PC-9 (cell line): ENCODE measurements at regions not wholly inside any gene's neighbourhood (a gene's known extent, or its start where the extent isn't known, plus 50 kb on each side); places are given as distances from the start of the nearest gene placed in this dataset.

Experiments
- BruUV-seq: library from RNA; stranded (reverse); fragments of 400-500 nt; replicated peaks from 2 replicates; lab custom pipeline; 2021; lab: Mats Ljungman, UMichigan
- CTCF ChIA-PET: fragments of 300-600 bp; sonication (Branson Sonifier 250); formaldehyde crosslinking; loops from one replicate; lab custom pipeline; 2022; ENCODE audit warnings: antibody characterized with exemption; lab: Charles Lee
- POLR2A ChIA-PET: fragments of 300-600 bp; sonication (Branson Sonifier 250); formaldehyde crosslinking; loops from one replicate; lab custom pipeline; 2022; ENCODE audit warnings: antibody characterized with exemption; ENCODE audit not compliant: unreplicated experiment; lab: Charles Lee
- DNase-seq, 2 experiments: peaks; one replicate each; pipeline versions ENCODE4 v3.0.0 to v3.0.0-alpha.2; 2015 to 2022; ENCODE audit warnings: mixed read lengths in 1 of 2
- H2AFZ ChIP-seq: fragments of 200-600 bp; sonication (generic); 2 replicates; pipeline ENCODE4 v1.8.1; 2017; ENCODE audit warnings: antibody characterized with exemption
- H3F3A ChIP-seq: fragments of 200-600 bp; sonication (generic); 2 replicates; pipeline ENCODE4 v1.8.1; 2017; ENCODE audit warnings: antibody characterized with exemption, mild to moderate bottlenecking, low read depth; ENCODE audit not compliant: insufficient read depth
- H3K27ac ChIP-seq: fragments of 200-600 bp; sonication (generic); 2 replicates; pipeline ENCODE4 v1.6.1; 2016; ENCODE audit warnings: mixed run types
- H3K27me3 ChIP-seq: fragments of 200-600 bp; sonication (generic); 2 replicates; pipeline ENCODE4 v1.6.1; 2016; ENCODE audit warnings: low read depth, mixed run types; ENCODE audit not compliant: insufficient read depth
- H3K36me3 ChIP-seq: fragments of 200-600 bp; sonication (generic); 2 replicates; pipeline ENCODE4 v1.6.1; 2016; ENCODE audit warnings: low read depth, mixed run types
- H3K4me1 ChIP-seq: fragments of 200-600 bp; sonication (generic); replicated peaks from 2 replicates; pipeline ENCODE4 v1.6.1; 2016; ENCODE audit warnings: mixed run types; ENCODE audit not compliant: insufficient read depth
- H3K4me2 ChIP-seq: fragments of 200-600 bp; sonication (generic); 2 replicates; pipeline ENCODE4 v1.6.1; 2017; ENCODE audit warnings: mixed run types
- H3K4me3 ChIP-seq: fragments of 200-600 bp; sonication (generic); 2 replicates; pipeline ENCODE4 v1.6.1; 2016; ENCODE audit warnings: mixed run types
- H3K79me2 ChIP-seq: fragments of 200-600 bp; sonication (generic); 2 replicates; pipeline ENCODE4 v1.6.1; 2017; ENCODE audit warnings: low read depth, mixed run types
- H3K9me2 ChIP-seq: fragments of 200-600 bp; sonication (generic); 2 replicates; pipeline ENCODE4 v1.8.1; 2017; ENCODE audit warnings: mild to moderate bottlenecking; ENCODE audit not compliant: insufficient read depth
- H3K9me3 ChIP-seq: fragments of 200-600 bp; sonication (generic); 2 replicates; pipeline ENCODE4 v1.8.1; 2016; ENCODE audit warnings: low read depth; ENCODE audit not compliant: insufficient read depth
- H4K20me1 ChIP-seq: fragments of 200-600 bp; sonication (generic); 2 replicates; pipeline ENCODE4 v1.8.1; 2017; ENCODE audit not compliant: insufficient read depth
- EZH2 ChIP-seq: fragments of 200-600 bp; sonication (generic); IDR thresholded peaks from 2 replicates; pipeline ENCODE4 v1.8.0; 2017; ENCODE audit warnings: antibody characterized with exemption, low read depth
- intact Hi-C: fragments of 100-400 bp; cut with micrococcal nuclease; formaldehyde crosslinking; loops from one replicate; pipeline ENCODE4 v1.10.0; 2022; ENCODE audit not compliant: unreplicated experiment
- TF ChIP-seq, protein P1 (sequence below): fragments of 200-600 bp; sonication (generic); conservative IDR thresholded peaks from 2 replicates; pipeline ENCODE4 v1.6.1; 2017; ENCODE audit warnings: mixed run types, antibody characterized with exemption, mild to moderate bottlenecking, moderate library complexity

DNA sequence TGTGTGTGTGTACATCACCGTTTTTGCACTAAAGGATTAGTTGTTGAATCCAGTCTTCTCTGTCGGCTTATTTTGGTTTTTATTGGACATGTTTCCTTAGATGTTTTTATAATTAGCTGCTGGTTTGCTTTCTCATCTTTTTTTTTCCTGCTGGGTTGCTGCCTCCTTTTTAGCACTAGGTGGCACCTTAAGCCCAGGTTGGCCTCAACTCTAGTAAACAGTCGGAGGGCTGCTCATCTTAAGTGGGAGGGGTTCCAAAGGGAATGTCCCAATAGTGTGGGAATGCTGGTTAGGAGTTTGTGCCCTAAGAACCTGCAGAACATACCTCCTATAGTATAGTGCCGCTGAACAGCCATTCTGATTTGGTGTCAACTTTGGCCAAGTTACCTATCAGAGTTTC is 570.1 kb upstream of the CXADR start:
- H3K27ac ChIP-seq = no peak overlapping the region
- no peak overlapping the region for H3K4me2 ChIP-seq
- CTCF ChIA-PET = no interaction called here
- POLR2A ChIA-PET = no interaction called here
- TF ChIP-seq, protein P1, sequence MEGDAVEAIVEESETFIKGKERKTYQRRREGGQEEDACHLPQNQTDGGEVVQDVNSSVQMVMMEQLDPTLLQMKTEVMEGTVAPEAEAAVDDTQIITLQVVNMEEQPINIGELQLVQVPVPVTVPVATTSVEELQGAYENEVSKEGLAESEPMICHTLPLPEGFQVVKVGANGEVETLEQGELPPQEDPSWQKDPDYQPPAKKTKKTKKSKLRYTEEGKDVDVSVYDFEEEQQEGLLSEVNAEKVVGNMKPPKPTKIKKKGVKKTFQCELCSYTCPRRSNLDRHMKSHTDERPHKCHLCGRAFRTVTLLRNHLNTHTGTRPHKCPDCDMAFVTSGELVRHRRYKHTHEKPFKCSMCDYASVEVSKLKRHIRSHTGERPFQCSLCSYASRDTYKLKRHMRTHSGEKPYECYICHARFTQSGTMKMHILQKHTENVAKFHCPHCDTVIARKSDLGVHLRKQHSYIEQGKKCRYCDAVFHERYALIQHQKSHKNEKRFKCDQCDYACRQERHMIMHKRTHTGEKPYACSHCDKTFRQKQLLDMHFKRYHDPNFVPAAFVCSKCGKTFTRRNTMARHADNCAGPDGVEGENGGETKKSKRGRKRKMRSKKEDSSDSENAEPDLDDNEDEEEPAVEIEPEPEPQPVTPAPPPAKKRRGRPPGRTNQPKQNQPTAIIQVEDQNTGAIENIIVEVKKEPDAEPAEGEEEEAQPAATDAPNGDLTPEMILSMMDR = peak; percentile 52; the same call in 1 of the 2 replicates
- no peak for TF ChIP-seq EZH2
- H3K79me2 ChIP-seq = no peaks in the 10 kb centered on the region
- DNase-seq = no peak
- H3K9me3 ChIP-seq = no peaks in the 10 kb centered on the region
- BruUV-seq = no TSS peak
- H3K9me2 ChIP-seq = no peaks in the 10 kb centered on the region
- no peaks in the 10 kb centered on the region for H4K20me1 ChIP-seq
- no peak overlapping the region for H2AFZ ChIP-seq
- H3K27me3 ChIP-seq = no peaks in the 10 kb centered on the region
- no peaks in the 10 kb centered on the region for H3F3A ChIP-seq
- no peak overlapping the region for H3K4me3 ChIP-seq
- H3K36me3 ChIP-seq = no peaks in the 10 kb centered on the region
- H3K4me1 ChIP-seq = no peaks in the 10 kb centered on the region
- intact Hi-C loops = no loop called here

DNA sequence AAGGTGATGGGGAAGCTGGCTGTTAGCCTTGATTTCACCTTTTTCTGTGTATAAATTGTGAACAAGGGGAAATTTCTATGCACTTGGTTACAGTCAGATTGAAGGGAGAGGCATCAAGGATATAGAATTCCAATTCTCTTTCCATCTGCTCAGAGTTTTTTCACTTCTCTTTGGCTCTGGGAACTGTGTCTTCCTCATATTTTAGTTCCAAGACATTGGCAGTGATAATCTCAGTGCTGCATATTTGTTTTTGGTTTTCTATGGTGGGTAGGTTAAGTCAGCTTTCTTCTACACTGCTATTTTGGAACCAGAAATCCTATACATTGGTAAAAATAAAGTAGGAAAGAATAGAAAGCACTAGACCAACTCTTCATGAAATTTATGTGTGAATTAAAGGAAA is 569.6 kb upstream of the CXADR start:
- TF ChIP-seq, protein P1 = no peak
- TF ChIP-seq EZH2 = no peak
- intact Hi-C loops = no loop called here

DNA sequence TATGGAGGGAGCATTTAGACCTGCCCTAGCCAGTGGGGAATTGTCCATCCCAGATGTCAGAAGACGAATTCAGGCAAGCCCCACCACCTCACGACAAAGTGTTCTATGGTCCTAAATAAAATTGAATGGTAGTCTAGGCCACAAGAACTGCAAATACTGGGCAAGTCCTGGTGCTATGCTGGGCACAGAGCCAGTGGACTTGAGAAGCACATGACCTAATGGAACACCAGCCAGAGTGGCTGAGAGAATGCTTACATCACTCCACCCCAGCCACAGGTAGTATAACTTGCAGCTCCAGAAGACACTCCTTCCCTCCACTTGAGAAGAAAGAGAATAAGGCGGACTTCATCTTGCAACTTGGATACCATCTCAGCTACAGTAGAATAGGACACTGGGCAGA is 567.3 kb upstream of the CXADR start:
- POLR2A ChIA-PET = no interaction called here

More for the DNA sequence above, 569.6 kb upstream of the CXADR start:
- no peaks in the 10 kb centered on the region for H4K20me1 ChIP-seq
- no peaks in the 10 kb centered on the region for H3K9me2 ChIP-seq
- H3K9me3 ChIP-seq = no peaks in the 10 kb centered on the region
- H3K36me3 ChIP-seq = no peaks in the 10 kb centered on the region
- no peak overlapping the region for H3K4me3 ChIP-seq
- DNase-seq = no peak
- H3K27me3 ChIP-seq = no peaks in the 10 kb centered on the region
- POLR2A ChIA-PET = no interaction called here
- no peaks in the 10 kb centered on the region for H3F3A ChIP-seq
- H2AFZ ChIP-seq = no peak overlapping the region
- no peak overlapping the region for H3K27ac ChIP-seq
- BruUV-seq = no TSS peak
- CTCF ChIA-PET = no interaction called here
- no peaks in the 10 kb centered on the region for H3K79me2 ChIP-seq
- H3K4me1 ChIP-seq = no peaks in the 10 kb centered on the region
- no peak overlapping the region for H3K4me2 ChIP-seq

More for the DNA sequence above, 567.3 kb upstream of the CXADR start:
- CTCF ChIA-PET = no interaction called here
- no peak for DNase-seq
- H4K20me1 ChIP-seq = no peaks in the 10 kb centered on the region
- TF ChIP-seq, protein P1 = no peak
- TF ChIP-seq EZH2 = no peak
- H3K4me3 ChIP-seq = no peak overlapping the region
- intact Hi-C loops = no loop called here
- H3K9me2 ChIP-seq = no peaks in the 10 kb centered on the region
- no peak overlapping the region for H3K4me2 ChIP-seq
- no peak overlapping the region for H3K27ac ChIP-seq
- H3K4me1 ChIP-seq = no peaks in the 10 kb centered on the region
- H3K27me3 ChIP-seq = no peaks in the 10 kb centered on the region
- no peak overlapping the region for H2AFZ ChIP-seq
- H3F3A ChIP-seq = no peaks in the 10 kb centered on the region
- no TSS peak for BruUV-seq
- H3K9me3 ChIP-seq = no peaks in the 10 kb centered on the region
- no peaks in the 10 kb centered on the region for H3K79me2 ChIP-seq
- no peaks in the 10 kb centered on the region for H3K36me3 ChIP-seq
